HCT116 (cell line): ENCODE measurements at regions not wholly inside any gene's neighbourhood (a gene's known extent, or its start where the extent isn't known, plus 50 kb on each side); places are given as distances from the start of the nearest gene placed in this dataset.

ENCODE experiments used
- ATAC-seq: fragments of 200-7000 bp; cut with Tn5 transposase; 2 replicates; pipeline ENCODE4 v1.9.1; 2020; ENCODE audit warnings: mild to moderate bottlenecking, moderate library complexity
- BruUV-seq: library from RNA; stranded (reverse); fragments of 400-500 nt; replicated peaks from 2 replicates; lab custom pipeline; 2021; lab: Mats Ljungman, UMichigan
- CTCF ChIA-PET: fragments of 300-600 bp; sonication (Branson Sonifier 250); formaldehyde crosslinking; loops from one replicate; lab custom pipeline; 2021; ENCODE audit warnings: antibody characterized with exemption; lab: Charles Lee
- POLR2A ChIA-PET: fragments of 300-600, 350-600 bp; sonication (Branson Sonifier 250); formaldehyde crosslinking; loops from one replicate; lab custom pipeline; 2021; ENCODE audit warnings: antibody characterized with exemption; lab: Charles Lee
- RAD21 ChIA-PET, 2 experiments: fragments of 300-600 bp; sonication (Branson Sonifier 250); formaldehyde crosslinking; loops; one replicate each; lab custom pipeline; 2023; ENCODE audit warnings: low total read pairs in 2 of 2; ENCODE audit not compliant: uncharacterized antibody in 2 of 2, unreplicated experiment in 2 of 2, low non-redundant PET in 1 of 2; lab: Charles Lee
- DNase-seq: peaks from one replicate; pipeline ENCODE4 v3.0.0-alpha.2; 2010; ENCODE audit warnings: low read depth, low spot score
- H2AFZ ChIP-seq: fragments of 200-600 bp; shearing (Covaris generic), sonication (generic); 2 replicates; pipeline ENCODE4 v1.6.1; 2017; ENCODE audit warnings: low read depth, mixed run types, mixed read lengths, antibody characterized with exemption, low read length; ENCODE audit not compliant: poor library complexity, severe bottlenecking
- H3K27ac ChIP-seq: 2 replicates; pipeline ENCODE4 v1.5.1; 2012; ENCODE audit warnings: low read depth, low read length
- H3K27me3 ChIP-seq: fragments of 200-600 bp; sonication (generic); 2 replicates; pipeline ENCODE4 v1.6.1; 2016; ENCODE audit warnings: mixed run types, low read length, mixed read lengths; ENCODE audit not compliant: insufficient read depth
- H3K36me3 ChIP-seq, 2 experiments: fragments of 200-500 bp in 1 of 2; fragments of 200-600 bp in 1 of 2; sonication (Bioruptor generic) in 1 of 2; sonication (generic) in 1 of 2; 2 replicates each; pipeline versions ENCODE4 v1.5.1 to v1.6.1; 2014 to 2016; ENCODE audit warnings: low read length in 2 of 2, inconsistent platforms in 1 of 2, mixed read lengths in 1 of 2, mixed run types in 1 of 2; ENCODE audit not compliant: insufficient read depth in 2 of 2, control insufficient read depth in 1 of 2
- H3K4me1 ChIP-seq, 2 experiments: fragments of 200-600 bp in 1 of 2; sonication (generic) in 1 of 2; 2 replicates each; pipeline versions ENCODE4 v1.5.1 to v1.6.1; 2012 to 2017; ENCODE audit warnings: low read length in 2 of 2, inconsistent platforms in 1 of 2, mild to moderate bottlenecking in 1 of 2, mixed read lengths in 1 of 2, mixed run types in 1 of 2, moderate library complexity in 1 of 2; ENCODE audit not compliant: insufficient read depth in 2 of 2, control insufficient read depth in 1 of 2
- H3K4me2 ChIP-seq: fragments of 200-600 bp; sonication (generic); 2 replicates; pipeline ENCODE4 v1.6.1; 2017; ENCODE audit warnings: mixed run types, low read length, mixed read lengths
- H3K4me3 ChIP-seq, 2 experiments: fragments of 200-600 bp in 1 of 2; sonication (generic) in 1 of 2; replicated peaks in 1 of 2; 2 replicates each; pipeline ENCODE4 v1.5.1; 2011 to 2016; ENCODE audit warnings: low read length in 2 of 2, control low read depth in 1 of 2, low read depth in 1 of 2, mild to moderate bottlenecking in 1 of 2, mixed read lengths in 1 of 2, mixed run types in 1 of 2
- H3K79me2 ChIP-seq: fragments of 200-600 bp; sonication (generic); 2 replicates; pipeline ENCODE4 v1.6.1; 2017; ENCODE audit warnings: mild to moderate bottlenecking, mixed run types, low read length, moderate library complexity, mixed read lengths; ENCODE audit not compliant: insufficient read depth
- H3K9ac ChIP-seq: fragments of 200-600 bp; sonication (generic); 2 replicates; pipeline ENCODE4 v1.6.1; 2016; ENCODE audit warnings: low read length, mixed read lengths
- H3K9me2 ChIP-seq: fragments of 200-600 bp; sonication (generic), shearing (Covaris generic); 2 replicates; pipeline ENCODE4 v1.6.1; 2017; ENCODE audit warnings: mixed run types, mild to moderate bottlenecking, moderate library complexity; ENCODE audit not compliant: insufficient read depth
- H3K9me3 ChIP-seq, 2 experiments: fragments of 200-500 bp in 1 of 2; fragments of 200-600 bp in 1 of 2; sonication (Bioruptor generic) in 1 of 2; sonication (generic) in 1 of 2; 2 replicates each; pipeline ENCODE4 v1.6.1; 2014 to 2017; ENCODE audit warnings: low read length in 2 of 2, mixed read lengths in 2 of 2, inconsistent platforms in 1 of 2, low read depth in 1 of 2, mild to moderate bottlenecking in 1 of 2, mixed run types in 1 of 2, moderate library complexity in 1 of 2; ENCODE audit not compliant: control insufficient read depth in 1 of 2, insufficient read depth in 1 of 2
- H4K20me1 ChIP-seq: fragments of 200-600 bp; sonication (generic), shearing (Covaris generic); 2 replicates; pipeline ENCODE4 v1.6.1; 2017; ENCODE audit warnings: mixed run types, mild to moderate bottlenecking, moderate library complexity; ENCODE audit not compliant: insufficient read depth
- EGR1 ChIP-seq: IDR thresholded peaks from 2 replicates; pipeline ENCODE4 v1.6.1; 2012; ENCODE audit warnings: low read depth
- ELF1 ChIP-seq: IDR thresholded peaks from 2 replicates; pipeline ENCODE4 v1.6.1; 2012; ENCODE audit warnings: low read depth, borderline replicate concordance
- EZH2 ChIP-seq: fragments of 200-600 bp; sonication (generic); IDR thresholded peaks from 2 replicates; pipeline ENCODE4 v1.6.1; 2017; ENCODE audit warnings: antibody characterized with exemption, mixed run types
- FOSL1 ChIP-seq: IDR thresholded peaks from 2 replicates; pipeline ENCODE4 v1.6.1; 2012; ENCODE audit warnings: low read depth
- JUND ChIP-seq: IDR thresholded peaks from 2 replicates; pipeline ENCODE4 v1.6.1; 2012
- MAX ChIP-seq: IDR thresholded peaks from 2 replicates; pipeline ENCODE4 v1.6.1; 2012
- POLR2A ChIP-seq: IDR thresholded peaks from 2 replicates; pipeline ENCODE4 v1.7.0; 2011; ENCODE audit warnings: borderline replicate concordance; ENCODE audit not compliant: insufficient read depth, insufficient read length; ENCODE audit errors: extremely low read depth
- SIN3A ChIP-seq: IDR thresholded peaks from 2 replicates; pipeline ENCODE4 v1.6.1; 2012; ENCODE audit warnings: low read depth
- SP1 ChIP-seq: IDR thresholded peaks from 2 replicates; pipeline ENCODE4 v1.6.1; 2012; ENCODE audit warnings: low read depth
- SRF ChIP-seq: IDR thresholded peaks from 2 replicates; pipeline ENCODE4 v1.6.1; 2012; ENCODE audit warnings: low read depth
- ZNF274 ChIP-seq: fragments of 200-500 bp; sonication (Bioruptor generic); IDR thresholded peaks from 2 replicates; pipeline ENCODE4 v1.6.1; 2014; ENCODE audit warnings: mild to moderate bottlenecking, low read depth, low read length, inconsistent platforms
- intact Hi-C: fragments of 100-400 bp; cut with micrococcal nuclease; formaldehyde crosslinking; loops from 2 replicates; pipeline ENCODE4 v1.10.0; 2022
- TF ChIP-seq, protein P1 (sequence below): IDR thresholded peaks from 2 replicates; pipeline ENCODE4 v1.6.1; 2011; ENCODE audit warnings: mild to moderate bottlenecking, low read length, moderate library complexity; ENCODE audit not compliant: insufficient replicate concordance; ENCODE audit errors: extremely low read depth

GRCh38 chr9:79083621-79084020 is 488.1 kb upstream of the TLE4 start:
- H3K9me2 ChIP-seq, result no peaks in the 10 kb centered on the region
- ChIA-PET CTCF (no interaction called here), POLR2A (no interaction called here), RAD21 (no interaction called here)
- no peak overlapping the region for H3K4me3 ChIP-seq
- DNase-seq (no peak), ATAC-seq (no peak)
- H3K9ac ChIP-seq, result no peak overlapping the region
- no peak overlapping the region for H3K4me2 ChIP-seq
- no peak overlapping the region for H2AFZ ChIP-seq
- H3K27me3 ChIP-seq, result no peaks in the 10 kb centered on the region
- intact Hi-C loops, result no loop called here
- H3K79me2 ChIP-seq, result no peaks in the 10 kb centered on the region
- H4K20me1 ChIP-seq, result no peaks in the 10 kb centered on the region
- BruUV-seq, result no TSS peak
- H3K36me3 ChIP-seq, result no peaks in the 10 kb centered on the region
- H3K4me1 ChIP-seq, result no peaks in the 10 kb centered on the region
- TF ChIP-seq ELF1 (no peak), POLR2A (no peak), SRF (no peak), FOSL1 (no peak), ZNF274 (no peak)
- no peaks in the 10 kb centered on the region for H3K9me3 ChIP-seq
- H3K27ac ChIP-seq, result no peak overlapping the region

DNA sequence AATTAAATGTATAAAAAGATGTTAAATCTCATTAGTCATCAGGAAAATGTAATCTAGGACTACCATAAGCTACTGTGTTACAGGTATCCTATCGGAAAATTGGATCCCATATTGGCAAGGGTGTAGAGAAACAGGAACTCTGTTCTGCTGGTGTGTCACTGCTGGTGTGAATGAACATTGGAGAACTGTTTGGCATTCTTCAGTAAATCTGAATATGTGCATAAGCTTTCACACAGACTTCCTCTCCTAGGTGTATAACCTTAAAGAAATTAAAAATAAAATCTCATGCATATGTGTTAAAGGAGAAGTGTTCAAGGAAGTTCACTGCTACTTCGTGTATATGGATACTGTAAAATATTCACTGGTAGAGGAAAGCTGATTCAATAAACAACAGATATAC is 484.6 kb upstream of the TLE4 start:
- Histone ChIP-seq H3K4me2 (no peak overlapping the region), H3K4me1 (no peaks in the 10 kb centered on the region), H3K9me2 (no peaks in the 10 kb centered on the region), H2AFZ (no peak overlapping the region)
- BruUV-seq, result no TSS peak
- no peak for DNase-seq
- TF ChIP-seq POLR2A, result no peak
- TF ChIP-seq EGR1, result no peak
- TF ChIP-seq, protein P1, sequence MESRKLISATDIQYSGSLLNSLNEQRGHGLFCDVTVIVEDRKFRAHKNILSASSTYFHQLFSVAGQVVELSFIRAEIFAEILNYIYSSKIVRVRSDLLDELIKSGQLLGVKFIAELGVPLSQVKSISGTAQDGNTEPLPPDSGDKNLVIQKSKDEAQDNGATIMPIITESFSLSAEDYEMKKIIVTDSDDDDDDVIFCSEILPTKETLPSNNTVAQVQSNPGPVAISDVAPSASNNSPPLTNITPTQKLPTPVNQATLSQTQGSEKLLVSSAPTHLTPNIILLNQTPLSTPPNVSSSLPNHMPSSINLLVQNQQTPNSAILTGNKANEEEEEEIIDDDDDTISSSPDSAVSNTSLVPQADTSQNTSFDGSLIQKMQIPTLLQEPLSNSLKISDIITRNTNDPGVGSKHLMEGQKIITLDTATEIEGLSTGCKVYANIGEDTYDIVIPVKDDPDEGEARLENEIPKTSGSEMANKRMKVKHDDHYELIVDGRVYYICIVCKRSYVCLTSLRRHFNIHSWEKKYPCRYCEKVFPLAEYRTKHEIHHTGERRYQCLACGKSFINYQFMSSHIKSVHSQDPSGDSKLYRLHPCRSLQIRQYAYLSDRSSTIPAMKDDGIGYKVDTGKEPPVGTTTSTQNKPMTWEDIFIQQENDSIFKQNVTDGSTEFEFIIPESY, result no peak
- no peak for TF ChIP-seq SIN3A
- TF ChIP-seq MAX, result no peak
- no peak for TF ChIP-seq JUND
- no peak for TF ChIP-seq SP1
- TF ChIP-seq EZH2, result no peak
- TF ChIP-seq, all 23 proteins: peak for 0
- RAD21 ChIA-PET, result no interaction called here
- intact Hi-C loops, result no loop called here
- POLR2A ChIA-PET, result no interaction called here
- Histone ChIP-seq H3K9ac (no peak overlapping the region), H3K27me3 (no peaks in the 10 kb centered on the region), H3K27ac (no peak overlapping the region), H3K9me3 (no peaks in the 10 kb centered on the region), H4K20me1 (no peaks in the 10 kb centered on the region), H3K36me3 (no peaks in the 10 kb centered on the region), H3K4me3 (no peak overlapping the region), H3K79me2 (no peaks in the 10 kb centered on the region)
- CTCF ChIA-PET, result no interaction called here
- ATAC-seq, result no peak
